ENCODE measurements at regions not wholly inside any gene's neighbourhood (a gene's known extent, or its start where the extent isn't known, plus 50 kb on each side); places are given as distances from the start of the nearest gene placed in this dataset.
A peak's percentile ranks its signal among the peaks of the same experiment; 100 is the strongest.
"Not testable (repeated sequence)": the region's sequence is repeated elsewhere in the genome, so short reads cannot be mapped to it uniquely, and the experiment has no call there.

GRCh38 chrX:1903236-1903935, 288.5 kb downstream of the ASMT start:
- DNase-seq (ENCODE audit: low spot score): peak; percentile 66

GRCh38 chrX:1904663-1905218, 289.9 kb downstream of the ASMT start:
- no peak for DNase-seq (ENCODE audit: low spot score)

- no peak for DNase-seq (ENCODE audit: low spot score)
Measured at GRCh38 chrX:1906028-1906427, 291.2 kb downstream of the ASMT start.

GRCh38 chrX:1908996-1909395, 294.1 kb downstream of the ASMT start:
- DNase-seq (ENCODE audit: low spot score): not testable (repeated sequence)

- no peak for DNase-seq (ENCODE audit: low spot score)
Measured at GRCh38 chrX:1909419-1910206, 294.8 kb downstream of the ASMT start.

GRCh38 chrX:1910207-1910470, 295.3 kb downstream of the ASMT start:
- no peak for DNase-seq (ENCODE audit: low spot score)

- DNase-seq (ENCODE audit: low spot score): no peak
Measured at GRCh38 chrX:1911401-1912128, 296.7 kb downstream of the ASMT start.

- DNase-seq (ENCODE audit: low spot score): no peak
Measured at GRCh38 chrX:1912193-1912592, 297.3 kb downstream of the ASMT start.

- no peak for DNase-seq (ENCODE audit: low spot score)
Measured at GRCh38 chrX:1914606-1915365, 299.9 kb downstream of the ASMT start.

- DNase-seq (ENCODE audit: low spot score): no peak
Measured at GRCh38 chrX:1918780-1919179, 303.9 kb downstream of the ASMT start.

- no peak for DNase-seq (ENCODE audit: low spot score)
Measured at GRCh38 chrX:1925053-1925481, 310.2 kb downstream of the ASMT start.

GRCh38 chrX:1928805-1929204, 313.9 kb downstream of the ASMT start:
- DNase-seq (ENCODE audit: low spot score): no peak

- DNase-seq (ENCODE audit: low spot score): peak; percentile 71
Measured at GRCh38 chrX:1932231-1932630, 317.4 kb downstream of the ASMT start.

- no peak for DNase-seq (ENCODE audit: low spot score)
Measured at GRCh38 chrX:1933964-1934363, 319.1 kb downstream of the ASMT start.

GRCh38 chrX:1935805-1936204, 320.9 kb downstream of the ASMT start:
- no peak for DNase-seq (ENCODE audit: low spot score)

- no peak for DNase-seq (ENCODE audit: low spot score)
Measured at GRCh38 chrX:1938190-1938589, 323.3 kb downstream of the ASMT start.

- DNase-seq (ENCODE audit: low spot score): no peak
Measured at GRCh38 chrX:1941321-1941720, 326.5 kb downstream of the ASMT start.

- no peak for DNase-seq (ENCODE audit: low spot score)
Measured at GRCh38 chrX:1945879-1946278, 331.0 kb downstream of the ASMT start.

- no peak for DNase-seq (ENCODE audit: low spot score)
Measured at GRCh38 chrX:1946974-1947373, 332.1 kb downstream of the ASMT start.
